ENCODE measurements at regions not wholly inside any gene's neighbourhood (a gene's known extent, or its start where the extent isn't known, plus 50 kb on each side); places are given as distances from the start of the nearest gene placed in this dataset.

GRCh38 chr11:69894181-69894611 is 75.0 kb upstream of the FGF3 start:
- Histone ChIP-seq H3K36me3 (ENCODE audit: control insufficient read depth in 2 of 4, insufficient read depth in 4 of 4, low read length in 3 of 4) (no peaks in the 10 kb centered on the region), H4K91ac (replicated peaks; ENCODE audit: insufficient read length, low read length) (no peak overlapping the region), H3K27me3 (replicated peaks in 1 of 4; ENCODE audit: control insufficient read depth in 3 of 4, extremely low read depth in 1 of 4, insufficient read depth in 3 of 4, low read length in 3 of 4) (peaks cover 0 to 28% (median 12%) of the 10 kb centered on the region in 4 experiments; a peak in 5 of 7 replicates), H2BK15ac (ENCODE audit: low read length) (no peak overlapping the region), H2AFZ (ENCODE audit: low read length) (no peak overlapping the region), H4K20me1 (replicated peaks in 1 of 2; ENCODE audit: control insufficient read depth in 1 of 2, insufficient read depth in 2 of 2, low read length in 2 of 2) (no peaks in the 10 kb centered on the region), H3K4ac (replicated peaks; ENCODE audit: insufficient read length, low read depth, low read length) (no peak overlapping the region), H3K23ac (ENCODE audit: insufficient read length) (no peak overlapping the region), H3K4me2 (ENCODE audit: insufficient read depth in 1 of 2, low read depth in 2 of 2, low read length in 2 of 2) (no peak overlapping the region), H4K8ac (ENCODE audit: extremely low read depth, insufficient read depth, low read length) (no peak overlapping the region), H2BK20ac (ENCODE audit: low read length) (no peak overlapping the region), H3K18ac (ENCODE audit: extremely low read depth, low read length) (no peak overlapping the region), H2AK5ac (ENCODE audit: low read depth, low read length) (no peak overlapping the region), H3K27ac (ENCODE audit: low read depth, low read length) (no peak overlapping the region), H2BK5ac (ENCODE audit: low read depth, low read length) (no peak overlapping the region), H3K4me3 (ENCODE audit: extremely low read depth in 1 of 4, insufficient read depth in 2 of 4, low read depth in 3 of 4, low read length in 4 of 4) (no peak overlapping the region), H3K79me2 (ENCODE audit: control insufficient read depth in 1 of 2, insufficient read depth in 2 of 2, low read length in 2 of 2) (no peaks in the 10 kb centered on the region), H4K5ac (ENCODE audit: insufficient read length, low read depth, low read length) (no peak overlapping the region), H3K4me1 (replicated peaks in 1 of 4; ENCODE audit: control insufficient read depth in 3 of 4, insufficient read depth in 4 of 4, low read length in 3 of 4) (peaks cover 6 to 16% (median 7%) of the 10 kb centered on the region in 4 experiments), H3K14ac (ENCODE audit: insufficient read length) (no peak overlapping the region), H3K9ac (replicated peaks in 1 of 4; ENCODE audit: extremely low read depth in 1 of 4, low read depth in 3 of 4, low read length in 3 of 4) (no peak overlapping the region), H3K79me1 (ENCODE audit: low read depth, low read length) (no peaks in the 10 kb centered on the region), H3K56ac (replicated peaks; ENCODE audit: insufficient read length, low read depth, low read length) (no peak overlapping the region), H3K9me3 (ENCODE audit: insufficient read depth in 2 of 2, low read depth in 1 of 2, low read length in 1 of 2) (peaks cover 2% of the 10 kb centered on the region in 2 experiments; a peak in 2 of 4 replicates), H3K23me2 (ENCODE audit: low read depth, low read length) (no peaks in the 10 kb centered on the region), H2BK120ac (replicated peaks; ENCODE audit: low read depth, low read length) (no peak overlapping the region), H2BK12ac (ENCODE audit: low read depth, low read length) (0 out of 2 replicates have a peak overlapping the region, but pooled peaks have one; percentile 19)
- ChIA-PET CTCF (ENCODE audit: partially characterized antibody) (interaction anchor here (0.8 to 14.4 kb wide), 10 partner anchors 10 to 302 kb away, joined by 3 to 173 read pairs (median 5); no protein-coding TSS in a partner anchor), POLR2A (ENCODE audit: partially characterized antibody) (interaction anchor here (1.0 kb wide), 1 partner anchor 192 kb away, joined by 3 read pairs; no protein-coding TSS in a partner anchor)
- DNase-seq (ENCODE audit: low read depth in 1 of 2, low spot score in 2 of 2) = no peak
- 84% methylated on average over 15 of the region's 15 CpGs; no CpG with 5 or more reads in 1 of the 2 experiments for WGBS, 2 experiments (ENCODE audit: extremely low coverage in 1 of 2, insufficient coverage in 1 of 2, insufficient read length in 1 of 2, insufficient replicate concordance in 2 of 2, low coverage in 1 of 2, low lambda C conversion rate in 2 of 2, missing lambda C conversion rate in 1 of 2)
- no peak for FAIRE-seq
- no peak for TF ChIP-seq POLR2A (IDR thresholded peaks at IDR 0.05; ENCODE audit: control extremely low read depth in 1 of 2, low read depth in 2 of 2, low read length in 2 of 2)
- no peak for TF ChIP-seq PHF8 (conservative IDR thresholded peaks at IDR 0.05; ENCODE audit: low read depth, low read length)
- no peak for TF ChIP-seq BRCA1 (IDR thresholded peaks at IDR 0.05; ENCODE audit: low read depth, low read length)
- no peak for TF ChIP-seq CTCF (IDR thresholded peaks at IDR 0.05; ENCODE audit: control extremely low read depth in 1 of 3, insufficient read depth in 1 of 3, low read depth in 1 of 3, low read length in 3 of 3)
- TF ChIP-seq HDAC6 (IDR thresholded peaks at IDR 0.05; ENCODE audit: low read depth, low read length) = no peak
- TF ChIP-seq EZH2 (IDR thresholded peaks at IDR 0.05; ENCODE audit: low read depth, low read length, severe bottlenecking) = no peak
- TF ChIP-seq ATF3 (IDR thresholded peaks at IDR 0.05; ENCODE audit: insufficient read depth, low read depth, low read length) = no peak
- no peak for TF ChIP-seq NRF1 (IDR thresholded peaks at IDR 0.05; ENCODE audit: low read depth, low read length)
- TF ChIP-seq EGR1 (IDR thresholded peaks at IDR 0.05; ENCODE audit: borderline replicate concordance, low read depth, low read length) = no peak
- TF ChIP-seq RBBP5 (IDR thresholded peaks at IDR 0.05; ENCODE audit: borderline replicate concordance, low read depth, low read length) = no peak
